Adrenal gland (tissue), 9 donors: ENCODE measurements at regions not wholly inside any gene's neighbourhood (a gene's known extent, or its start where the extent isn't known, plus 50 kb on each side); places are given as distances from the start of the nearest gene placed in this dataset.

Experiments
- DNase-seq, 7 donors: peaks; one replicate each; pipeline ENCODE4 v3.0.0-alpha.2; 2019 to 2020
- H3K27ac ChIP-seq, 5 donors: fragments of 200-600 bp; sonication (generic) in 4 of 5; 1 replicate in 3 of 5; 2 replicates in 2 of 5; pipeline versions ENCODE4 v1.5.1 to v1.8.0; 2016 to 2020; ENCODE audit warnings: mild to moderate bottlenecking in 1 of 5
- H3K27me3 ChIP-seq: fragments of 200-600 bp; 2 replicates; pipeline ENCODE4 v1.8.0; 2021
- H3K36me3 ChIP-seq, 2 donors: fragments of 200-600 bp; replicated peaks in 1 of 2; 1 replicate in 1 of 2; 2 replicates in 1 of 2; pipeline versions ENCODE4 v1.5.1 to v1.8.0; 2018 to 2022
- H3K4me1 ChIP-seq, 2 donors: fragments of 200-600 bp; replicated peaks in 1 of 2; 1 replicate in 1 of 2; 2 replicates in 1 of 2; pipeline versions ENCODE4 v1.5.1 to v1.8.0; 2018 to 2021
- H3K4me3 ChIP-seq, 4 donors: fragments of 200-600 bp; sonication (generic) in 3 of 4; one replicate each; pipeline ENCODE4 v1.5.1; 2016 to 2018
- H3K9me3 ChIP-seq, 3 donors: fragments of 200-600 bp; sonication (generic) in 1 of 3; replicated peaks in 1 of 3; 1 replicate in 2 of 3; 2 replicates in 1 of 3; pipeline versions ENCODE4 v1.5.1 to v1.8.0; 2016 to 2021
- POLR2A ChIP-seq, 2 donors: fragments of 450-650 bp; IDR thresholded peaks; one replicate each; pipeline ENCODE4 v1.6.1; 2017; ENCODE audit warnings: antibody characterized with exemption in 2 of 2, mild to moderate bottlenecking in 2 of 2, moderate library complexity in 1 of 2
- WGBS, 4 donors: extraction: QIAGEN DNeasy Blood & Tissue Kit in 2 of 4; methylation state at CpG; one replicate each; pipeline versions ENCODE4 v1.1.5 to v1.1.7; 2013 to 2017; 5-methylcytosine and 5-hydroxymethylcytosine counted together
- intact Hi-C, 2 donors: fragments of 100-400 bp; cut with DNase I; formaldehyde crosslinking; loops; one replicate each; pipeline versions ENCODE4 v1.14.1 to v1.15.0; 2022 to 2023
- TF ChIP-seq, protein P1 (sequence below), 6 experiments: fragments of 450-650 bp in 4 of 6; fragments of 200-600 bp in 2 of 6; sonication (generic) in 1 of 6; IDR thresholded peaks; 1 replicate in 5 of 6; 2 replicates in 1 of 6; pipeline versions ENCODE4 v1.5.1 to v1.8.0; 2016 to 2021; ENCODE audit warnings: antibody characterized with exemption in 6 of 6, mild to moderate bottlenecking in 2 of 6, moderate library complexity in 1 of 6
- donor health status: healthy with polysubstance abuse.
- donor health status: Bipolar disorder and iron deficiency.
- donor health status: DM: yes; HTN: yes; CAD: no.
- donor health status: DM: no; HTN: no; CAD: no.
- donor health status: DM: no; HTN: no; CAD: no.

- Histone ChIP-seq H3K9me3 (no peaks in the 10 kb centered on the region), H3K27ac (no peak overlapping the region), H3K36me3 (no peaks in the 10 kb centered on the region), H3K4me1 (no peaks in the 10 kb centered on the region), H3K27me3 (no peaks in the 10 kb centered on the region), H3K4me3 (no peak overlapping the region)
- WGBS, 4 donors, result 89 to 93% (median 90%) methylated on average over 3 of the region's 3 CpGs
- TF ChIP-seq, protein P1, sequence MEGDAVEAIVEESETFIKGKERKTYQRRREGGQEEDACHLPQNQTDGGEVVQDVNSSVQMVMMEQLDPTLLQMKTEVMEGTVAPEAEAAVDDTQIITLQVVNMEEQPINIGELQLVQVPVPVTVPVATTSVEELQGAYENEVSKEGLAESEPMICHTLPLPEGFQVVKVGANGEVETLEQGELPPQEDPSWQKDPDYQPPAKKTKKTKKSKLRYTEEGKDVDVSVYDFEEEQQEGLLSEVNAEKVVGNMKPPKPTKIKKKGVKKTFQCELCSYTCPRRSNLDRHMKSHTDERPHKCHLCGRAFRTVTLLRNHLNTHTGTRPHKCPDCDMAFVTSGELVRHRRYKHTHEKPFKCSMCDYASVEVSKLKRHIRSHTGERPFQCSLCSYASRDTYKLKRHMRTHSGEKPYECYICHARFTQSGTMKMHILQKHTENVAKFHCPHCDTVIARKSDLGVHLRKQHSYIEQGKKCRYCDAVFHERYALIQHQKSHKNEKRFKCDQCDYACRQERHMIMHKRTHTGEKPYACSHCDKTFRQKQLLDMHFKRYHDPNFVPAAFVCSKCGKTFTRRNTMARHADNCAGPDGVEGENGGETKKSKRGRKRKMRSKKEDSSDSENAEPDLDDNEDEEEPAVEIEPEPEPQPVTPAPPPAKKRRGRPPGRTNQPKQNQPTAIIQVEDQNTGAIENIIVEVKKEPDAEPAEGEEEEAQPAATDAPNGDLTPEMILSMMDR (IDR thresholded peaks at IDR 0.05), result no peak
- TF ChIP-seq POLR2A (IDR thresholded peaks at IDR 0.05), result no peak
- DNase-seq, result no peak
- intact Hi-C loops, result no loop called here
Measured at GRCh38 chr17:55843785-55844184, 92.9 kb downstream of the PCTP start.

DNA sequence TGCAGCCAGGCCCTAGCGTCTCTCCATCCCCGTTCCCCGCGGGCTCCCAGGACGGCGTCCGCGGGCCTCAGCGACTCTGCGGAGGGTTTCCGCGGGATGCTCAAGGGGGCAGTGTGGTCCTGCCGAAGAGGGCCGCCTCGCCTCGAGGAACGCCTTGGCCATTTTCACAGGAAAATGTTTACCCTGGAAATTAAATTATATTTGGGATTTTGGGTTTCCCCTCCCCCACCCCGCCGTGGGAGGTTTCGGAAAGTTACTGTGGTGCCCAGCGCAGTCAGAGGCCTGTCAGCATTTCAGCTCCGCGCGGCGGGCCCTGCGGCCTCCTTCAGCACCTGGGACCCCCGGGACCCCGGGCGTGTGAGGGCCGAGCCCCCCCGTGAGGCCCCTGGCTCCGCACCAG, 94.5 kb downstream of the PCTP start:
- Histone ChIP-seq H3K9me3 (no peaks in the 10 kb centered on the region), H3K27me3 (no peaks in the 10 kb centered on the region), H3K27ac (no peak overlapping the region), H3K36me3 (no peaks in the 10 kb centered on the region), H3K4me1 (no peaks in the 10 kb centered on the region), H3K4me3 (peak overlapping the region in 1 of 4 donors; percentile 41)
- intact Hi-C loops, result no loop called here
- WGBS, 4 donors, result 3 to 7% (median 5%) methylated on average over 11 to 32 of the region's 32 CpGs
- peak in 6 of 7 donors; percentile 13 to 62 (median 30) for DNase-seq
- no peak for TF ChIP-seq POLR2A (IDR thresholded peaks at IDR 0.05)
- TF ChIP-seq, protein P1 (IDR thresholded peaks at IDR 0.05), result peak in 4 of 6 experiments; percentile 9 to 43 (median 37)

GRCh38 chr17:55846745-55847144, 95.9 kb downstream of the PCTP start:
- no peaks in the 10 kb centered on the region for H3K4me1 ChIP-seq
- TF ChIP-seq, protein P1 (IDR thresholded peaks at IDR 0.05), result no peak
- TF ChIP-seq POLR2A (IDR thresholded peaks at IDR 0.05), result no peak
- no peaks in the 10 kb centered on the region for H3K27me3 ChIP-seq
- no peak overlapping the region for H3K4me3 ChIP-seq
- H3K9me3 ChIP-seq, result no peaks in the 10 kb centered on the region
- DNase-seq, result no peak
- no peak overlapping the region for H3K27ac ChIP-seq
- intact Hi-C loops, result no loop called here
- no peaks in the 10 kb centered on the region for H3K36me3 ChIP-seq

DNA sequence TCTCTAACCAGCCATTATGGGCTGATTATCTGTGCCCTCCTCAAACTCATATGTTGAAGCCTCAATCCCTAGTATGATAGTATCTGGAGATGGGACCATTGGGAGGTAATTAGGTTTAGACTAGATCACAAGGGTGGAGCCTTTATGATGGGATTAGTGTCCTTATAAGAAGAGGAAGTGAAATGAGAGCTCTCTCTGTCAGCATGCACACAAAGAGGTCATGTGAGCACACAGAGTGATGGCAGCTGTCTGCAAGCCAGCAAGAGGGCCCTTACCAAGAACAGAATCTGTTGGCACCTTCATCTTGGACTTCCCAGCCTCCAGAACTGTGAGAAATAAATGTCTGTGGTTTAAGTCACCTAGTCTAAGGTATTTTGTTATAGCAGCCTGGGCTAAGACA, 101.9 kb downstream of the PCTP start:
- H3K36me3 ChIP-seq, result no peaks in the 10 kb centered on the region
- intact Hi-C loops, result no loop called here
- H3K27me3 ChIP-seq, result no peaks in the 10 kb centered on the region
- no peak overlapping the region for H3K27ac ChIP-seq
- no peak for DNase-seq
- TF ChIP-seq POLR2A (IDR thresholded peaks at IDR 0.05), result no peak
- TF ChIP-seq, protein P1 (IDR thresholded peaks at IDR 0.05), result no peak
- H3K4me1 ChIP-seq, result no peaks in the 10 kb centered on the region
- H3K9me3 ChIP-seq, result no peaks in the 10 kb centered on the region
- no peak overlapping the region for H3K4me3 ChIP-seq
